Liver (tissue), 8 donors: ENCODE measurements at regions not wholly inside any gene's neighbourhood (a gene's known extent, or its start where the extent isn't known, plus 50 kb on each side); places are given as distances from the start of the nearest gene placed in this dataset.
"Not testable (repeated sequence)": the region's sequence is repeated elsewhere in the genome, so short reads cannot be mapped to it uniquely, and the experiment has no call there.

Source experiments
- DNase-seq: peaks from one replicate; pipeline ENCODE4 v3.0.0-alpha.2; 2017; ENCODE audit warnings: low spot score
- H3K27ac ChIP-seq, 2 donors: one replicate each; pipeline ENCODE4 v1.7.0; 2013; ENCODE audit warnings: inconsistent platforms in 2 of 2, low read length in 2 of 2, control low read depth in 1 of 2, low read depth in 1 of 2, mild to moderate bottlenecking in 1 of 2
- H3K27me3 ChIP-seq, 4 donors: one replicate each; pipeline versions ENCODE4 v1.6.1 to v1.7.0; 2013; ENCODE audit warnings: low read length in 3 of 4, inconsistent platforms in 1 of 4, mild to moderate bottlenecking in 1 of 4, moderate library complexity in 1 of 4; ENCODE audit not compliant: control insufficient read depth in 4 of 4, insufficient read depth in 4 of 4
- H3K36me3 ChIP-seq, 4 donors: one replicate each; pipeline versions ENCODE4 v1.6.1 to v1.7.0; 2013; ENCODE audit warnings: low read length in 3 of 4, mild to moderate bottlenecking in 3 of 4, low read depth in 1 of 4, moderate library complexity in 1 of 4; ENCODE audit not compliant: control insufficient read depth in 4 of 4, insufficient read depth in 3 of 4
- H3K4me1 ChIP-seq, 4 donors: one replicate each; pipeline versions ENCODE4 v1.6.1 to v1.7.0; 2013; ENCODE audit warnings: low read length in 3 of 4, mild to moderate bottlenecking in 3 of 4, moderate library complexity in 1 of 4; ENCODE audit not compliant: control insufficient read depth in 4 of 4, insufficient read depth in 4 of 4
- H3K4me3 ChIP-seq, 3 donors: one replicate each; pipeline versions ENCODE4 v1.6.1 to v1.7.0; 2013; ENCODE audit warnings: low read length in 3 of 3, control low read depth in 1 of 3, low read depth in 1 of 3, mild to moderate bottlenecking in 1 of 3
- H3K9ac ChIP-seq, 2 donors: one replicate each; pipeline ENCODE4 v1.7.0; 2013; ENCODE audit warnings: low read length in 2 of 2, mild to moderate bottlenecking in 2 of 2, moderate library complexity in 2 of 2, control low read depth in 1 of 2, low read depth in 1 of 2
- H3K9me3 ChIP-seq, 4 donors: one replicate each; pipeline versions ENCODE4 v1.6.1 to v1.7.0; 2013; ENCODE audit warnings: low read length in 3 of 4; ENCODE audit not compliant: control insufficient read depth in 4 of 4
- EGR1 ChIP-seq, 2 donors: IDR thresholded peaks; 2 replicates each; pipeline ENCODE4 v1.6.1; 2016 to 2018; ENCODE audit warnings: antibody characterized with exemption in 2 of 2, low read depth in 2 of 2
- FOXA1 ChIP-seq: IDR thresholded peaks from 2 replicates; pipeline ENCODE4 v1.6.1; 2016; ENCODE audit warnings: antibody characterized with exemption
- FOXA2 ChIP-seq: IDR thresholded peaks from 2 replicates; pipeline ENCODE4 v1.6.1; 2016; ENCODE audit warnings: antibody characterized with exemption
- GABPA ChIP-seq, 2 donors: IDR thresholded peaks in 1 of 2; conservative IDR thresholded peaks in 1 of 2; 2 replicates each; pipeline ENCODE4 v1.6.1; 2016; ENCODE audit warnings: antibody characterized with exemption in 2 of 2, mild to moderate bottlenecking in 1 of 2, moderate library complexity in 1 of 2
- HNF4G ChIP-seq: IDR thresholded peaks from 2 replicates; pipeline ENCODE4 v1.6.1; 2016; ENCODE audit warnings: antibody characterized with exemption
- NR2F2 ChIP-seq: IDR thresholded peaks from 2 replicates; pipeline ENCODE4 v1.6.1; 2016; ENCODE audit warnings: antibody characterized with exemption
- RAD21 ChIP-seq, 2 donors: IDR thresholded peaks; 2 replicates each; pipeline ENCODE4 v1.6.1; 2016; ENCODE audit warnings: antibody characterized with exemption in 2 of 2, mild to moderate bottlenecking in 2 of 2
- RXRA ChIP-seq, 2 donors: IDR thresholded peaks; 2 replicates each; pipeline ENCODE4 v1.6.1; 2017 to 2018; ENCODE audit warnings: antibody characterized with exemption in 2 of 2, mild to moderate bottlenecking in 1 of 2
- SP1 ChIP-seq: IDR thresholded peaks from 2 replicates; pipeline ENCODE4 v1.6.1; 2018; ENCODE audit warnings: antibody characterized with exemption, mild to moderate bottlenecking
- YY1 ChIP-seq: IDR thresholded peaks from 2 replicates; pipeline ENCODE4 v1.6.1; 2016; ENCODE audit warnings: antibody characterized with exemption, mild to moderate bottlenecking
- WGBS: extraction: QIAGEN DNeasy Blood & Tissue Kit; methylation state at CpG from one replicate; pipeline ENCODE4 v1.1.7; 2013; 5-methylcytosine and 5-hydroxymethylcytosine counted together
- TF ChIP-seq, protein P1 (sequence below): IDR thresholded peaks from 2 replicates; pipeline ENCODE4 v1.6.1; 2016; ENCODE audit warnings: antibody characterized with exemption, mild to moderate bottlenecking
- TF ChIP-seq, protein P2 (sequence below): IDR thresholded peaks from 2 replicates; pipeline ENCODE4 v1.6.1; 2016; ENCODE audit warnings: antibody characterized with exemption
- TF ChIP-seq, protein P3 (sequence below): IDR thresholded peaks from 2 replicates; pipeline ENCODE4 v1.6.1; 2016; ENCODE audit warnings: antibody characterized with exemption
- TF ChIP-seq, protein P4 (sequence below): fragments of 150-350 bp; IDR thresholded peaks from 2 replicates; pipeline ENCODE4 v1.5.1; 2017; ENCODE audit warnings: improper control_type of control experiment, low read depth, low read length; ENCODE audit not compliant: missing input control
- donor health status: healthy.
- donor health status: healthy.
- donor health status: healthy.
- donor health status: healthy.
- donor health status: healthy.

DNA sequence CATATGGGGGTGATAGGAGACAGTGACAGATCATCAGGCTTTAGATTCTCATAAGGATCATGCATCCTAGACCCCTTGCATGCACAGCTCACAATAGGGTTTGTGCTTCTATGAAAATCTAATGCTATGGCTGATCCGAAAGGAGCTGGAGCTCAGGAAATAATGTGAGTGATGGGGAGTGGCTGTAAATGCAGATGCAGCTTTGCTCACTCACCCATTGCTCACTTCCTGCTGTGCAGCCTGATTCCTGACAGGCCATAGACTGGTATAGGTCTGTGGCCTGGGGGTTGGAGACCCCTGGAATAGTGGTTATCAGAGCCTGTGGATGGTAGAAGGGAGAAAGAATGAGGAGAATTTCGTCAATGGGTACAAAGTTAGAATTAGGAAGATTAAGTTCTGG is 2751.1 kb downstream of the ARAP2 start:
- Histone ChIP-seq H3K27me3 (peaks cover 0 to 3% (median 0%) of the 10 kb centered on the region in 4 donors), H3K4me1 (no peaks in the 10 kb centered on the region), H3K27ac (no peak overlapping the region), H3K9me3 (no peaks in the 10 kb centered on the region), H3K4me3 (no peak overlapping the region), H3K9ac (no peak overlapping the region), H3K36me3 (no peaks in the 10 kb centered on the region)
- TF ChIP-seq HNF4G (no peak), EGR1 (IDR thresholded peaks at IDR 0.05; ENCODE audit: low read depth in 2 of 2) (no peak)
- TF ChIP-seq, protein P1, sequence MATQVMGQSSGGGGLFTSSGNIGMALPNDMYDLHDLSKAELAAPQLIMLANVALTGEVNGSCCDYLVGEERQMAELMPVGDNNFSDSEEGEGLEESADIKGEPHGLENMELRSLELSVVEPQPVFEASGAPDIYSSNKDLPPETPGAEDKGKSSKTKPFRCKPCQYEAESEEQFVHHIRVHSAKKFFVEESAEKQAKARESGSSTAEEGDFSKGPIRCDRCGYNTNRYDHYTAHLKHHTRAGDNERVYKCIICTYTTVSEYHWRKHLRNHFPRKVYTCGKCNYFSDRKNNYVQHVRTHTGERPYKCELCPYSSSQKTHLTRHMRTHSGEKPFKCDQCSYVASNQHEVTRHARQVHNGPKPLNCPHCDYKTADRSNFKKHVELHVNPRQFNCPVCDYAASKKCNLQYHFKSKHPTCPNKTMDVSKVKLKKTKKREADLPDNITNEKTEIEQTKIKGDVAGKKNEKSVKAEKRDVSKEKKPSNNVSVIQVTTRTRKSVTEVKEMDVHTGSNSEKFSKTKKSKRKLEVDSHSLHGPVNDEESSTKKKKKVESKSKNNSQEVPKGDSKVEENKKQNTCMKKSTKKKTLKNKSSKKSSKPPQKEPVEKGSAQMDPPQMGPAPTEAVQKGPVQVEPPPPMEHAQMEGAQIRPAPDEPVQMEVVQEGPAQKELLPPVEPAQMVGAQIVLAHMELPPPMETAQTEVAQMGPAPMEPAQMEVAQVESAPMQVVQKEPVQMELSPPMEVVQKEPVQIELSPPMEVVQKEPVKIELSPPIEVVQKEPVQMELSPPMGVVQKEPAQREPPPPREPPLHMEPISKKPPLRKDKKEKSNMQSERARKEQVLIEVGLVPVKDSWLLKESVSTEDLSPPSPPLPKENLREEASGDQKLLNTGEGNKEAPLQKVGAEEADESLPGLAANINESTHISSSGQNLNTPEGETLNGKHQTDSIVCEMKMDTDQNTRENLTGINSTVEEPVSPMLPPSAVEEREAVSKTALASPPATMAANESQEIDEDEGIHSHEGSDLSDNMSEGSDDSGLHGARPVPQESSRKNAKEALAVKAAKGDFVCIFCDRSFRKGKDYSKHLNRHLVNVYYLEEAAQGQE, result no peak
- TF ChIP-seq, protein P2, sequence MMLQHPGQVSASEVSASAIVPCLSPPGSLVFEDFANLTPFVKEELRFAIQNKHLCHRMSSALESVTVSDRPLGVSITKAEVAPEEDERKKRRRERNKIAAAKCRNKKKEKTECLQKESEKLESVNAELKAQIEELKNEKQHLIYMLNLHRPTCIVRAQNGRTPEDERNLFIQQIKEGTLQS, result no peak
- 74% methylated on average over 2 of the region's 2 CpGs for WGBS
- no peak for DNase-seq

DNA sequence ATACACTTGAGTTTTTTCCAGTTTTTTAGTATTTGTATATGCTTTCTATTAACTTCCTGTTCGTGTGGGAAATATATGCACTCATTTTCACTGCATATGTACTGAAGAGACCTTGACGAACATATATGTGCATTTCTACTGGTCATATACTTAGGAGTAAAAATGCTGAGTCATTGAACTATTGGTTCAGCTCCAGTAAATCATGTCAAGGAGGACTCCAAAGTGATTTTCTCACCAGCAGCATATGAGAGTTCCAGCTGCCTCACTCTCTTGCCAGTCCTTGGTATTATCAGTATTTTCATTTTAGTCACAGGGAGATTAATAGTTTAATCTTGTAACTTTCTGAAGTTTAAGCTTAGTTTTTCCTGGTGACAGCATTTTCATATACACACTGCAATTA is 2750.2 kb downstream of the ARAP2 start:
- WGBS, result 52% methylated on average over 2 of the region's 2 CpGs
- Histone ChIP-seq H3K36me3 (no peaks in the 10 kb centered on the region), H3K4me1 (no peaks in the 10 kb centered on the region), H3K27ac (no peak overlapping the region), H3K9ac (no peak overlapping the region), H3K9me3 (no peaks in the 10 kb centered on the region), H3K27me3 (no peaks in the 10 kb centered on the region), H3K4me3 (no peak overlapping the region)
- TF ChIP-seq RAD21 (IDR thresholded peaks at IDR 0.05) (no peak), FOXA2 (no peak), YY1 (no peak), FOXA1 (no peak), RXRA (IDR thresholded peaks at IDR 0.05) (no peak), NR2F2 (no peak), SP1 (no peak), GABPA (IDR thresholded peaks at IDR 0.05 in 1 of 2, conservative IDR thresholded peaks at IDR 0.05 in 1 of 2) (no peak), EGR1 (IDR thresholded peaks at IDR 0.05; ENCODE audit: low read depth in 2 of 2) (no peak)
- TF ChIP-seq, protein P3, sequence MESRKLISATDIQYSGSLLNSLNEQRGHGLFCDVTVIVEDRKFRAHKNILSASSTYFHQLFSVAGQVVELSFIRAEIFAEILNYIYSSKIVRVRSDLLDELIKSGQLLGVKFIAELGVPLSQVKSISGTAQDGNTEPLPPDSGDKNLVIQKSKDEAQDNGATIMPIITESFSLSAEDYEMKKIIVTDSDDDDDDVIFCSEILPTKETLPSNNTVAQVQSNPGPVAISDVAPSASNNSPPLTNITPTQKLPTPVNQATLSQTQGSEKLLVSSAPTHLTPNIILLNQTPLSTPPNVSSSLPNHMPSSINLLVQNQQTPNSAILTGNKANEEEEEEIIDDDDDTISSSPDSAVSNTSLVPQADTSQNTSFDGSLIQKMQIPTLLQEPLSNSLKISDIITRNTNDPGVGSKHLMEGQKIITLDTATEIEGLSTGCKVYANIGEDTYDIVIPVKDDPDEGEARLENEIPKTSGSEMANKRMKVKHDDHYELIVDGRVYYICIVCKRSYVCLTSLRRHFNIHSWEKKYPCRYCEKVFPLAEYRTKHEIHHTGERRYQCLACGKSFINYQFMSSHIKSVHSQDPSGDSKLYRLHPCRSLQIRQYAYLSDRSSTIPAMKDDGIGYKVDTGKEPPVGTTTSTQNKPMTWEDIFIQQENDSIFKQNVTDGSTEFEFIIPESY, result no peak
- TF ChIP-seq, protein P4, sequence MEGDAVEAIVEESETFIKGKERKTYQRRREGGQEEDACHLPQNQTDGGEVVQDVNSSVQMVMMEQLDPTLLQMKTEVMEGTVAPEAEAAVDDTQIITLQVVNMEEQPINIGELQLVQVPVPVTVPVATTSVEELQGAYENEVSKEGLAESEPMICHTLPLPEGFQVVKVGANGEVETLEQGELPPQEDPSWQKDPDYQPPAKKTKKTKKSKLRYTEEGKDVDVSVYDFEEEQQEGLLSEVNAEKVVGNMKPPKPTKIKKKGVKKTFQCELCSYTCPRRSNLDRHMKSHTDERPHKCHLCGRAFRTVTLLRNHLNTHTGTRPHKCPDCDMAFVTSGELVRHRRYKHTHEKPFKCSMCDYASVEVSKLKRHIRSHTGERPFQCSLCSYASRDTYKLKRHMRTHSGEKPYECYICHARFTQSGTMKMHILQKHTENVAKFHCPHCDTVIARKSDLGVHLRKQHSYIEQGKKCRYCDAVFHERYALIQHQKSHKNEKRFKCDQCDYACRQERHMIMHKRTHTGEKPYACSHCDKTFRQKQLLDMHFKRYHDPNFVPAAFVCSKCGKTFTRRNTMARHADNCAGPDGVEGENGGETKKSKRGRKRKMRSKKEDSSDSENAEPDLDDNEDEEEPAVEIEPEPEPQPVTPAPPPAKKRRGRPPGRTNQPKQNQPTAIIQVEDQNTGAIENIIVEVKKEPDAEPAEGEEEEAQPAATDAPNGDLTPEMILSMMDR, result no peak
- TF ChIP-seq, protein P1, result no peak
- DNase-seq, result no peak

DNA sequence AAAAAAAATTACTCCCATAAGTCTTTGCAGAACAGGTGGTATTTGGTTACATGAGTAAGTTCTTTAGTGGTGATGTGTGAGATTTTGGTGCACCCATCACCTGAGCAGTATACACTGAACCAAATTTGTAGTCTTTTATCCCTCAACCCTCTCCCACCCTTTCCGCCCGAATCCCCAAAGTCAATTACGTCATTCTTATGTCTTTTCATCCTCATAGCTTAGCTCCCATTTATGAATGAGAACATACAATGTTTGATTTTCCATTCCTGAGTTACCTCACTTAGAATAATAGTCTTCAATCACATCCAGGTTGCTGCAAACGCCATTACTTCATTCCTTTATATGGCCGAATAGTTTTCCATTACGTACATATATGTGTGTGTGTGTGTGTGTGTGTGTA is 2742.7 kb downstream of the ARAP2 start:
- 82% methylated on average over 6 of the region's 6 CpGs for WGBS
- not testable (repeated sequence) for H3K9ac ChIP-seq, H3K9me3 ChIP-seq, DNase-seq, H3K4me3 ChIP-seq, H3K27ac ChIP-seq, H3K27me3 ChIP-seq, H3K36me3 ChIP-seq, H3K4me1 ChIP-seq
